IMR-90 (cell line): ENCODE measurements at regions not wholly inside any gene's neighbourhood (a gene's known extent, or its start where the extent isn't known, plus 50 kb on each side); places are given as distances from the start of the nearest gene placed in this dataset.

Experiments used
- ATAC-seq: fragments of 200-7000 bp; cut with Tn5 transposase; 2 replicates; pipeline ENCODE4 v1.9.1; 2020; ENCODE audit warnings: low read depth, mild to moderate bottlenecking, moderate library complexity
- BruUV-seq: library from RNA; stranded (reverse); fragments of 400-500 nt; replicated peaks from 2 replicates; lab custom pipeline; 2021; lab: Mats Ljungman, UMichigan
- CTCF ChIA-PET: fragments of 300-600 bp; formaldehyde crosslinking; extraction: SDS; loops from one replicate; lab custom pipeline; 2021; ENCODE audit warnings: antibody characterized with exemption; lab: Yijun Ruan, JAX
- POLR2A ChIA-PET: fragments of 300-600 bp; sonication (Branson Sonifier 250); formaldehyde crosslinking; loops from one replicate; lab custom pipeline; 2022; ENCODE audit warnings: antibody characterized with exemption; ENCODE audit not compliant: unreplicated experiment; lab: Charles Lee
- DNase-seq: peaks from one replicate; pipeline ENCODE4 v3.0.0; 2013
- H2AFZ ChIP-seq: replicated peaks from 2 replicates; pipeline ENCODE3; 2013; ENCODE audit warnings: low read length, mild to moderate bottlenecking; ENCODE audit not compliant: poor library complexity
- H2AK5ac ChIP-seq: 2 replicates; pipeline ENCODE4 v1.6.1; 2013; ENCODE audit warnings: low read depth, low read length, inconsistent platforms
- H2AK9ac ChIP-seq: replicated peaks from 2 replicates; pipeline ENCODE3; 2013; ENCODE audit warnings: mild to moderate bottlenecking, low read depth, low read length, moderate library complexity; ENCODE audit not compliant: poor library complexity
- H2BK120ac ChIP-seq: 2 replicates; pipeline ENCODE4 v1.6.1; 2013; ENCODE audit warnings: low read depth, low read length, inconsistent platforms
- H2BK15ac ChIP-seq: 3 replicates; pipeline ENCODE4 v1.6.1; 2013; ENCODE audit warnings: low read depth, low read length, inconsistent platforms
- H2BK20ac ChIP-seq: 2 replicates; pipeline ENCODE4 v1.6.1; 2013; ENCODE audit warnings: low read depth, mild to moderate bottlenecking, inconsistent platforms, low read length, moderate library complexity
- H2BK5ac ChIP-seq: 2 replicates; pipeline ENCODE4 v1.6.1; 2013; ENCODE audit warnings: mild to moderate bottlenecking, low read depth, low read length, inconsistent platforms; ENCODE audit not compliant: poor library complexity, severe bottlenecking
- H3K14ac ChIP-seq: replicated peaks from 2 replicates; pipeline ENCODE4 v1.6.1; 2013; ENCODE audit warnings: low read depth, low read length, inconsistent platforms
- H3K18ac ChIP-seq: 2 replicates; pipeline ENCODE4 v1.6.1; 2013; ENCODE audit warnings: low read depth, low read length, control low read depth
- H3K23ac ChIP-seq: 2 replicates; pipeline ENCODE4 v1.6.1; 2013; ENCODE audit warnings: low read depth, low read length, inconsistent platforms
- H3K27ac ChIP-seq: 2 replicates; pipeline ENCODE4 v1.5.1; 2013; ENCODE audit warnings: mild to moderate bottlenecking, control low read depth, low read length; ENCODE audit not compliant: insufficient read depth
- H3K27me3 ChIP-seq: 2 replicates; pipeline ENCODE4 v1.6.1; 2013; ENCODE audit warnings: low read length; ENCODE audit not compliant: control insufficient read depth, insufficient read depth
- H3K36me3 ChIP-seq: 2 replicates; pipeline ENCODE4 v1.6.1; 2013; ENCODE audit warnings: low read length, mixed read lengths; ENCODE audit not compliant: control insufficient read depth, insufficient read depth
- H3K4ac ChIP-seq: 2 replicates; pipeline ENCODE4 v1.6.1; 2013; ENCODE audit warnings: low read depth, low read length, inconsistent platforms
- H3K4me1 ChIP-seq: 2 replicates; pipeline ENCODE4 v1.6.1; 2013; ENCODE audit warnings: low read length, mixed read lengths; ENCODE audit not compliant: control insufficient read depth, insufficient read depth
- H3K4me2 ChIP-seq: 2 replicates; pipeline ENCODE4 v1.6.1; 2013; ENCODE audit warnings: low read depth, mild to moderate bottlenecking, control low read depth, low read length, moderate library complexity
- H3K4me3 ChIP-seq: 2 replicates; pipeline ENCODE4 v1.5.1; 2013; ENCODE audit warnings: low read depth, mild to moderate bottlenecking, control low read depth, low read length, moderate library complexity; ENCODE audit not compliant: insufficient read depth
- H3K56ac ChIP-seq: 2 replicates; pipeline ENCODE4 v1.6.1; 2013; ENCODE audit warnings: low read length, inconsistent platforms; ENCODE audit not compliant: insufficient read depth; ENCODE audit errors: extremely low read depth
- H3K79me1 ChIP-seq, 2 experiments: 2 replicates each; pipeline ENCODE4 v1.6.1; 2013; ENCODE audit warnings: low read length in 2 of 2, inconsistent platforms in 1 of 2, low read depth in 1 of 2
- H3K9ac ChIP-seq: 2 replicates; pipeline ENCODE4 v1.6.1; 2013; ENCODE audit warnings: low read depth, low read length, control low read depth
- H3K9me1 ChIP-seq: 2 replicates; pipeline ENCODE4 v1.6.1; 2013; ENCODE audit warnings: low read length, inconsistent platforms; ENCODE audit not compliant: insufficient read depth
- H3K9me3 ChIP-seq: 2 replicates; pipeline ENCODE4 v1.6.1; 2013; ENCODE audit warnings: low read length; ENCODE audit not compliant: control insufficient read depth, insufficient read depth
- H4K20me1 ChIP-seq: 2 replicates; pipeline ENCODE4 v1.6.1; 2013; ENCODE audit warnings: low read length, inconsistent platforms; ENCODE audit not compliant: insufficient read depth
- H4K5ac ChIP-seq: 2 replicates; pipeline ENCODE4 v1.6.1; 2013; ENCODE audit warnings: mild to moderate bottlenecking, low read depth, low read length, control low read depth
- H4K8ac ChIP-seq, 2 experiments: 2 replicates each; pipeline ENCODE4 v1.6.1; 2013; ENCODE audit warnings: low read depth in 2 of 2, low read length in 2 of 2, control low read depth in 1 of 2, inconsistent platforms in 1 of 2
- H4K91ac ChIP-seq: 2 replicates; pipeline ENCODE4 v1.6.1; 2013; ENCODE audit warnings: low read depth, low read length, inconsistent platforms; ENCODE audit not compliant: insufficient read depth
- BHLHE40 ChIP-seq: fragments of 150-350 bp; IDR thresholded peaks from 2 replicates; pipeline ENCODE4 v1.6.1; 2016; ENCODE audit warnings: mild to moderate bottlenecking, low read depth, low read length
- CEBPB ChIP-seq: IDR thresholded peaks from 2 replicates; pipeline ENCODE4 v1.6.1; 2012; ENCODE audit warnings: low read depth, low read length, improper control_type of control experiment
- CHD1 ChIP-seq: IDR thresholded peaks from 2 replicates; pipeline ENCODE4 v1.6.1; 2012; ENCODE audit warnings: low read depth, low read length, improper control_type of control experiment
- FOS ChIP-seq: fragments of 150-350 bp; IDR thresholded peaks from 2 replicates; pipeline ENCODE4 v1.6.1; 2016; ENCODE audit warnings: low read depth, low read length
- MAFK ChIP-seq: IDR thresholded peaks from 2 replicates; pipeline ENCODE4 v1.6.1; 2012; ENCODE audit warnings: low read depth, low read length, improper control_type of control experiment
- MAZ ChIP-seq: IDR thresholded peaks from 2 replicates; pipeline ENCODE4 v1.6.1; 2012; ENCODE audit warnings: low read depth, mild to moderate bottlenecking, low read length, improper control_type of control experiment, moderate library complexity, borderline replicate concordance
- MXI1 ChIP-seq: IDR thresholded peaks from 2 replicates; pipeline ENCODE4 v1.6.1; 2012; ENCODE audit warnings: low read depth, mild to moderate bottlenecking, low read length, moderate library complexity, borderline replicate concordance
- NFE2L2 ChIP-seq: fragments of 150-350 bp; IDR thresholded peaks from 2 replicates; pipeline ENCODE4 v1.6.1; 2016; ENCODE audit warnings: low read depth, mild to moderate bottlenecking, low read length
- POLR2A ChIP-seq: IDR thresholded peaks from 2 replicates; pipeline ENCODE4 v1.6.1; 2012; ENCODE audit warnings: mild to moderate bottlenecking, low read depth, low read length
- RAD21 ChIP-seq: IDR thresholded peaks from 2 replicates; pipeline ENCODE4 v1.6.1; 2012; ENCODE audit warnings: low read length, improper control_type of control experiment
- RCOR1 ChIP-seq: IDR thresholded peaks from 2 replicates; pipeline ENCODE4 v1.6.1; 2012; ENCODE audit warnings: mild to moderate bottlenecking, low read length, improper control_type of control experiment; ENCODE audit not compliant: insufficient replicate concordance
- RFX5 ChIP-seq: IDR thresholded peaks from 2 replicates; pipeline ENCODE4 v1.8.0; 2012; ENCODE audit warnings: low read depth, mild to moderate bottlenecking, low read length, moderate library complexity
- SMC3 ChIP-seq: fragments of 150-350 bp; IDR thresholded peaks from 2 replicates; pipeline ENCODE4 v1.6.1; 2016; ENCODE audit warnings: low read depth, mild to moderate bottlenecking, antibody characterized with exemption, low read length, moderate library complexity
- WGBS, 2 experiments: methylation state at CpG; one replicate each; pipeline versions ENCODE4 v1.1.5 to v1.1.7; 2013; ENCODE audit warnings: missing lambda C conversion rate in 2 of 2; ENCODE audit not compliant: insufficient read length in 1 of 2; ENCODE audit errors: extremely low coverage in 2 of 2; 5-methylcytosine and 5-hydroxymethylcytosine counted together
- dilution Hi-C: fragments of 300-500 bp; cut with HindIII; formaldehyde crosslinking; loops from one replicate; pipeline ENCODE4 v1.14.3; 2018; ENCODE audit warnings: low sequenced_read_pairs; ENCODE audit not compliant: unreplicated experiment
- in situ Hi-C: fragments of 300-500 bp; cut with MboI; formaldehyde crosslinking; loops from 3 replicates; pipeline ENCODE4 v1.14.3; 2019; ENCODE audit warnings: low sequenced_read_pairs, inconsistent platforms, mixed read lengths
- intact Hi-C: fragments of 100-400 bp; cut with micrococcal nuclease; formaldehyde crosslinking; loops from 2 replicates; pipeline ENCODE4 v1.10.0; 2022
- TF ChIP-seq, protein P1 (sequence below): fragments of 150-350 bp; IDR thresholded peaks from 2 replicates; pipeline ENCODE4 v1.6.1; 2016; ENCODE audit warnings: low read depth, mild to moderate bottlenecking, low read length, moderate library complexity, borderline replicate concordance
- TF ChIP-seq, protein P2 (sequence below): fragments of 150-350 bp; IDR thresholded peaks from 2 replicates; pipeline ENCODE4 v1.6.1; 2017; ENCODE audit warnings: mild to moderate bottlenecking, antibody characterized with exemption, low read length, low read depth
- TF ChIP-seq, protein P3 (sequence below): conservative IDR thresholded peaks from 2 replicates; pipeline ENCODE4 v1.5.1; 2012; ENCODE audit warnings: mild to moderate bottlenecking, low read depth, low read length, improper control_type of control experiment

DNA sequence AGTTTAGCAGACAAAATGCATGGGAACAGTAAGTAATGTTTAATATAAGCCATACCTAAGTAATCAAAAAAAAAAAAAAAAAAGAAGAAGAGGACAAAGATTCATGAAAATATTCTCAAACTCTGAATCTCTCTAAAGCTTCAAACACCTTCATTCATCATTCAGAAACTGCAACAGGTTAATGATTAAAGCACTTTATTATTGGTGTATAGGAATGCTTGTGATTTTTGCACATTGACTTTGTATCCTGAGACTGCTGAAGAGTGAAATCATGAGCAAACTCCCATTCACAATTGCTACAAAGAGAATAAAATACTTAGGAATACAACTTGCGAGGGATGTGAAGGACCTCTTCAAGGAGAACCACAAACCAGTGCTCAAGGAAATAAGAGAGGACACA, 278.4 kb upstream of the DCN start:
- POLR2A ChIA-PET, result no interaction called here
- in situ Hi-C loops (no loop called here), intact Hi-C loops (no loop called here), dilution Hi-C loops (no loop called here)
- no peaks in the 10 kb centered on the region for H3K4me1 ChIP-seq
- no peak overlapping the region for H2AK9ac ChIP-seq
- no peak overlapping the region for H3K18ac ChIP-seq
- TF ChIP-seq, protein P1, sequence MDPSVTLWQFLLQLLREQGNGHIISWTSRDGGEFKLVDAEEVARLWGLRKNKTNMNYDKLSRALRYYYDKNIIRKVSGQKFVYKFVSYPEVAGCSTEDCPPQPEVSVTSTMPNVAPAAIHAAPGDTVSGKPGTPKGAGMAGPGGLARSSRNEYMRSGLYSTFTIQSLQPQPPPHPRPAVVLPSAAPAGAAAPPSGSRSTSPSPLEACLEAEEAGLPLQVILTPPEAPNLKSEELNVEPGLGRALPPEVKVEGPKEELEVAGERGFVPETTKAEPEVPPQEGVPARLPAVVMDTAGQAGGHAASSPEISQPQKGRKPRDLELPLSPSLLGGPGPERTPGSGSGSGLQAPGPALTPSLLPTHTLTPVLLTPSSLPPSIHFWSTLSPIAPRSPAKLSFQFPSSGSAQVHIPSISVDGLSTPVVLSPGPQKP, result no peak
- TF ChIP-seq FOS (no peak), POLR2A (no peak), MXI1 (no peak), NFE2L2 (no peak), MAZ (no peak), BHLHE40 (no peak), CHD1 (no peak), RCOR1 (no peak), CEBPB (no peak), SMC3 (no peak), RAD21 (no peak), RFX5 (no peak), MAFK (no peak)
- TF ChIP-seq, protein P2, sequence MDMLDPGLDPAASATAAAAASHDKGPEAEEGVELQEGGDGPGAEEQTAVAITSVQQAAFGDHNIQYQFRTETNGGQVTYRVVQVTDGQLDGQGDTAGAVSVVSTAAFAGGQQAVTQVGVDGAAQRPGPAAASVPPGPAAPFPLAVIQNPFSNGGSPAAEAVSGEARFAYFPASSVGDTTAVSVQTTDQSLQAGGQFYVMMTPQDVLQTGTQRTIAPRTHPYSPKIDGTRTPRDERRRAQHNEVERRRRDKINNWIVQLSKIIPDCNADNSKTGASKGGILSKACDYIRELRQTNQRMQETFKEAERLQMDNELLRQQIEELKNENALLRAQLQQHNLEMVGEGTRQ, result no peak
- TF ChIP-seq, protein P3, sequence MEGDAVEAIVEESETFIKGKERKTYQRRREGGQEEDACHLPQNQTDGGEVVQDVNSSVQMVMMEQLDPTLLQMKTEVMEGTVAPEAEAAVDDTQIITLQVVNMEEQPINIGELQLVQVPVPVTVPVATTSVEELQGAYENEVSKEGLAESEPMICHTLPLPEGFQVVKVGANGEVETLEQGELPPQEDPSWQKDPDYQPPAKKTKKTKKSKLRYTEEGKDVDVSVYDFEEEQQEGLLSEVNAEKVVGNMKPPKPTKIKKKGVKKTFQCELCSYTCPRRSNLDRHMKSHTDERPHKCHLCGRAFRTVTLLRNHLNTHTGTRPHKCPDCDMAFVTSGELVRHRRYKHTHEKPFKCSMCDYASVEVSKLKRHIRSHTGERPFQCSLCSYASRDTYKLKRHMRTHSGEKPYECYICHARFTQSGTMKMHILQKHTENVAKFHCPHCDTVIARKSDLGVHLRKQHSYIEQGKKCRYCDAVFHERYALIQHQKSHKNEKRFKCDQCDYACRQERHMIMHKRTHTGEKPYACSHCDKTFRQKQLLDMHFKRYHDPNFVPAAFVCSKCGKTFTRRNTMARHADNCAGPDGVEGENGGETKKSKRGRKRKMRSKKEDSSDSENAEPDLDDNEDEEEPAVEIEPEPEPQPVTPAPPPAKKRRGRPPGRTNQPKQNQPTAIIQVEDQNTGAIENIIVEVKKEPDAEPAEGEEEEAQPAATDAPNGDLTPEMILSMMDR, result no peak
- H4K5ac ChIP-seq, result no peak overlapping the region
- no peak overlapping the region for H3K27ac ChIP-seq
- no peak overlapping the region for H2BK5ac ChIP-seq
- no TSS peak for BruUV-seq
- H2AFZ ChIP-seq, result no peak overlapping the region
- no peak overlapping the region for H2BK20ac ChIP-seq
- DNase-seq (no peak), ATAC-seq (no peak)
- no peak overlapping the region for H3K9ac ChIP-seq
- no peak overlapping the region for H3K14ac ChIP-seq
- H4K20me1 ChIP-seq, result no peaks in the 10 kb centered on the region
- H3K9me1 ChIP-seq, result no peaks in the 10 kb centered on the region
- no peak overlapping the region for H3K4me3 ChIP-seq
- no peak overlapping the region for H4K91ac ChIP-seq
- H3K4ac ChIP-seq, result no peak overlapping the region
- H3K23ac ChIP-seq, result no peak overlapping the region
- H3K9me3 ChIP-seq, result no peaks in the 10 kb centered on the region
- CTCF ChIA-PET, result no interaction called here
- no CpG with 5 or more reads among the region's 1 CpG for WGBS, 2 experiments
- no peak overlapping the region for H2BK120ac ChIP-seq
- no peak overlapping the region for H4K8ac ChIP-seq
- no peak overlapping the region for H2BK15ac ChIP-seq
- no peaks in the 10 kb centered on the region for H3K36me3 ChIP-seq
- no peak overlapping the region for H2AK5ac ChIP-seq
- no peak overlapping the region for H3K4me2 ChIP-seq
- H3K56ac ChIP-seq, result no peak overlapping the region
- no peaks in the 10 kb centered on the region for H3K79me1 ChIP-seq
- peaks cover 4% of the 10 kb centered on the region; the same call in 1 of the 2 replicates for H3K27me3 ChIP-seq
